ENCODE measurements at regions not wholly inside any gene's neighbourhood (a gene's known extent, or its start where the extent isn't known, plus 50 kb on each side); places are given as distances from the start of the nearest gene placed in this dataset.

DNA sequence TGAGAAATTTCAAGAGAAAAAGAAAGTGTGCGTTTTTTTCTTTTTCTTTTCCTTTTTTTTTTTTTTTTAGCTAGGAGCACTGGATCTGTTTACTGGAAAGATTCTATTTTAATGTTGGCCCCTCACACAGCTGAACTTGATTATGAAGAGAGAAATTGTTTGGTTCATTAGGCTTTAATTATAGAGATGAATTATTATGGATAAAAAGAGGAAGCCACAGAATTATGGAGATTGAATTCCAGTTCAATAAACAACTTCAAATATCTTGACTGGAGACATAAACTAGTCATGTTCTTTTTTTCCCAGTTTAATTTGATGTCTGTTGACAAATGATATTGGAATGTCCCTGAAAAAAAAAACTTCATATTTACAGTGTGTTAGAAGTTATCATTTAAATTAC lies 152.0 kb upstream of the HS3ST3A1 start:
- TF ChIP-seq, protein P1, sequence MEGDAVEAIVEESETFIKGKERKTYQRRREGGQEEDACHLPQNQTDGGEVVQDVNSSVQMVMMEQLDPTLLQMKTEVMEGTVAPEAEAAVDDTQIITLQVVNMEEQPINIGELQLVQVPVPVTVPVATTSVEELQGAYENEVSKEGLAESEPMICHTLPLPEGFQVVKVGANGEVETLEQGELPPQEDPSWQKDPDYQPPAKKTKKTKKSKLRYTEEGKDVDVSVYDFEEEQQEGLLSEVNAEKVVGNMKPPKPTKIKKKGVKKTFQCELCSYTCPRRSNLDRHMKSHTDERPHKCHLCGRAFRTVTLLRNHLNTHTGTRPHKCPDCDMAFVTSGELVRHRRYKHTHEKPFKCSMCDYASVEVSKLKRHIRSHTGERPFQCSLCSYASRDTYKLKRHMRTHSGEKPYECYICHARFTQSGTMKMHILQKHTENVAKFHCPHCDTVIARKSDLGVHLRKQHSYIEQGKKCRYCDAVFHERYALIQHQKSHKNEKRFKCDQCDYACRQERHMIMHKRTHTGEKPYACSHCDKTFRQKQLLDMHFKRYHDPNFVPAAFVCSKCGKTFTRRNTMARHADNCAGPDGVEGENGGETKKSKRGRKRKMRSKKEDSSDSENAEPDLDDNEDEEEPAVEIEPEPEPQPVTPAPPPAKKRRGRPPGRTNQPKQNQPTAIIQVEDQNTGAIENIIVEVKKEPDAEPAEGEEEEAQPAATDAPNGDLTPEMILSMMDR (conservative IDR thresholded peaks at IDR 0.05): no peak
- TF ChIP-seq ZFX (IDR thresholded peaks at IDR 0.05): no peak

Measured in C4-2B (cell line).